Naive thymus-derived CD4-positive, alpha-beta T cell (primary cell): ENCODE measurements at regions not wholly inside any gene's neighbourhood (a gene's known extent, or its start where the extent isn't known, plus 50 kb on each side); places are given as distances from the start of the nearest gene placed in this dataset.

Experiments
- ATAC-seq: fragments of 150-1000 bp; cut with Tn5 transposase; 2 replicates; pipeline ENCODE4 v1.10.0; 2021; ENCODE audit warnings: mild to moderate bottlenecking, moderate library complexity
- CTCF ChIA-PET: fragments of 350-600 bp; sonication (Branson Sonifier 250); formaldehyde crosslinking; loops from one replicate; lab custom pipeline; 2021; ENCODE audit warnings: antibody characterized with exemption; lab: Charles Lee
- POLR2A ChIA-PET: fragments of 350-600 bp; sonication (Branson Sonifier 250); formaldehyde crosslinking; loops from one replicate; lab custom pipeline; 2021; ENCODE audit warnings: antibody characterized with exemption, inconsistent platforms; lab: Charles Lee
- DNase-seq, 9 donors: peaks; one replicate each; pipeline versions ENCODE4 v3.0.0 to v3.0.0-alpha.2; 2020 to 2022; ENCODE audit warnings: mixed read lengths in 1 of 9
- H3K27ac ChIP-seq: one replicate; pipeline ENCODE4 v1.7.0; 2013; ENCODE audit warnings: mild to moderate bottlenecking, low read depth, low read length, moderate library complexity
- H3K27me3 ChIP-seq, 2 donors: one replicate each; pipeline ENCODE4 v1.7.0; 2013; ENCODE audit warnings: low read length in 2 of 2, mild to moderate bottlenecking in 2 of 2, moderate library complexity in 2 of 2; ENCODE audit not compliant: control insufficient read depth in 2 of 2, insufficient read depth in 2 of 2
- H3K36me3 ChIP-seq, 3 experiments: 1 replicate in 2 of 3; 2 replicates in 1 of 3; pipeline ENCODE4 v1.7.0; 2013; ENCODE audit warnings: low read length in 3 of 3, mild to moderate bottlenecking in 3 of 3, moderate library complexity in 1 of 3; ENCODE audit not compliant: insufficient read depth in 3 of 3, control insufficient read depth in 2 of 3
- H3K4me1 ChIP-seq, 2 donors: one replicate each; pipeline ENCODE4 v1.7.0; 2013; ENCODE audit warnings: low read length in 2 of 2, mild to moderate bottlenecking in 2 of 2, moderate library complexity in 1 of 2; ENCODE audit not compliant: control insufficient read depth in 2 of 2, insufficient read depth in 2 of 2
- H3K4me3 ChIP-seq: 2 replicates; pipeline ENCODE4 v1.7.0; 2013; ENCODE audit warnings: mild to moderate bottlenecking, low read length
- H3K9me3 ChIP-seq, 3 experiments: 1 replicate in 2 of 3; 2 replicates in 1 of 3; pipeline ENCODE4 v1.7.0; 2013; ENCODE audit warnings: low read length in 3 of 3; ENCODE audit not compliant: control insufficient read depth in 2 of 3
- H3K27ac Mint-ChIP-seq, 9 donors: one replicate each; pipeline ENCODE4 v1.8.0; 2020 to 2022; ENCODE audit warnings: mixed read lengths in 9 of 9, mild to moderate bottlenecking in 8 of 9, moderate library complexity in 5 of 9, inconsistent platforms in 2 of 9
- H3K27me3 Mint-ChIP-seq, 5 donors: one replicate each; pipeline ENCODE4 v1.8.0; 2021 to 2022; ENCODE audit warnings: mixed read lengths in 5 of 5, mild to moderate bottlenecking in 1 of 5
- H3K36me3 Mint-ChIP-seq, 5 donors: one replicate each; pipeline ENCODE4 v1.8.0; 2020 to 2022; ENCODE audit warnings: mixed read lengths in 5 of 5, mild to moderate bottlenecking in 3 of 5, inconsistent platforms in 1 of 5
- H3K4me1 Mint-ChIP-seq, 7 donors: one replicate each; pipeline ENCODE4 v1.8.0; 2020 to 2022; ENCODE audit warnings: mixed read lengths in 7 of 7, mild to moderate bottlenecking in 3 of 7, inconsistent platforms in 1 of 7
- H3K4me3 Mint-ChIP-seq, 10 donors: one replicate each; pipeline ENCODE4 v1.8.0; 2020 to 2022; ENCODE audit warnings: mild to moderate bottlenecking in 10 of 10, mixed read lengths in 10 of 10, moderate library complexity in 6 of 10, inconsistent platforms in 2 of 10
- H3K9me3 Mint-ChIP-seq, 11 donors: one replicate each; pipeline ENCODE4 v1.8.0; 2020 to 2022; ENCODE audit warnings: mixed read lengths in 11 of 11, mild to moderate bottlenecking in 4 of 11, inconsistent platforms in 1 of 11, moderate library complexity in 1 of 11
- intact Hi-C, 2 donors: fragments of 100-400 bp; cut with micrococcal nuclease; formaldehyde crosslinking; loops; one replicate each; pipeline ENCODE4 v1.15.1; 2023

DNA sequence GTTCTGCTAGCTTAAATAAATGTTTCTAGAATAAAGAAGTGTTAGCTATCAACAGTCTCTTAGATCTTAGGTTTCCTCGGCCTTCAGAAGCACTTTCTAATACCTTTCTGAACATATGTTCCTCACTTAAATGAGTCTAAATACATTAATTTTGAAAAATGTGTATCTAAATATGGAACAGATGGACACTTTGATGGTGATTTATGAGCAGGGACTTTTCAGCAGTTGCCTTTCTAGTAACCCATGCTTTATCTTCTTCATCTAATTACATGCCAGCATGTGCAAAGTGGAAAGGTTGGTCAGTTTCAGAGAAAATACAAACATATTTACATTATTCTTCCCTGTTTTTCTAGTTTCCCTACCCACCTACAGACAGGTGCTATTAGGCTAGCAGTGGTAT is 797.0 kb upstream of the CHAC2 start:
- H3K27me3 Mint-ChIP-seq = no peaks in the 10 kb centered on the region
- ATAC-seq (no peak), DNase-seq (no peak)
- H3K9me3 Mint-ChIP-seq = peaks cover 0 to 4% (median 0%) of the 10 kb centered on the region in 11 donors
- H3K4me3 ChIP-seq = no peak overlapping the region
- no peak overlapping the region for H3K27ac Mint-ChIP-seq
- H3K9me3 ChIP-seq = no peaks in the 10 kb centered on the region
- intact Hi-C loops = no loop called here
- no peaks in the 10 kb centered on the region for H3K27me3 ChIP-seq
- H3K4me3 Mint-ChIP-seq = no peak overlapping the region
- H3K4me1 Mint-ChIP-seq = no peaks in the 10 kb centered on the region
- H3K36me3 Mint-ChIP-seq = no peaks in the 10 kb centered on the region
- no peaks in the 10 kb centered on the region for H3K36me3 ChIP-seq
- no peaks in the 10 kb centered on the region for H3K4me1 ChIP-seq
- POLR2A ChIA-PET = no interaction called here
- CTCF ChIA-PET = no interaction called here
- no peak overlapping the region for H3K27ac ChIP-seq

DNA sequence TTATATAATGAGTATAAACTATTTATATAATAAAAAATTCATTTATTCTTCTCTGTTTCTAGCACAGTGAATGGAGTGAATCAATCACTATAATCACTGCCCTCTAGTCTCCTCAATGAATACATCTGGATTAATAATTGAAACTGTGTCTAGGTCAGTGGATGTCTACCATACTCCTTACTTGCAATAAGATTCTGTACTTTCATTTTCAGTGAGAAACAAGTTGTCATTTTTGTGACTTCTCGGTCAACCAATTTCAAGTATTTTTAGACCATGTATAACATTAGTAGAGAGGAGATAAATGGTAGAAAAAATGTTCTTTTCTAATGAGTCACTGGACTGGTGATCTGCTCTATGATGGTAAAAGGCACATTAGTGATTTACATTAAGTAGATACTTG is 799.6 kb upstream of the CHAC2 start:
- CTCF ChIA-PET = no interaction called here
- no peaks in the 10 kb centered on the region for H3K27me3 ChIP-seq
- POLR2A ChIA-PET = no interaction called here
- Mint-ChIP-seq H3K4me1 (no peaks in the 10 kb centered on the region), H3K9me3 (peaks cover 0 to 4% (median 0%) of the 10 kb centered on the region in 11 donors), H3K27ac (no peak overlapping the region), H3K4me3 (no peak overlapping the region), H3K36me3 (no peaks in the 10 kb centered on the region), H3K27me3 (no peaks in the 10 kb centered on the region)
- intact Hi-C loops = no loop called here
- no peak for DNase-seq
- no peak for ATAC-seq
- H3K4me1 ChIP-seq = no peaks in the 10 kb centered on the region
- H3K9me3 ChIP-seq = no peaks in the 10 kb centered on the region
- H3K27ac ChIP-seq = no peak overlapping the region
- H3K4me3 ChIP-seq = no peak overlapping the region
- H3K36me3 ChIP-seq = no peaks in the 10 kb centered on the region

DNA sequence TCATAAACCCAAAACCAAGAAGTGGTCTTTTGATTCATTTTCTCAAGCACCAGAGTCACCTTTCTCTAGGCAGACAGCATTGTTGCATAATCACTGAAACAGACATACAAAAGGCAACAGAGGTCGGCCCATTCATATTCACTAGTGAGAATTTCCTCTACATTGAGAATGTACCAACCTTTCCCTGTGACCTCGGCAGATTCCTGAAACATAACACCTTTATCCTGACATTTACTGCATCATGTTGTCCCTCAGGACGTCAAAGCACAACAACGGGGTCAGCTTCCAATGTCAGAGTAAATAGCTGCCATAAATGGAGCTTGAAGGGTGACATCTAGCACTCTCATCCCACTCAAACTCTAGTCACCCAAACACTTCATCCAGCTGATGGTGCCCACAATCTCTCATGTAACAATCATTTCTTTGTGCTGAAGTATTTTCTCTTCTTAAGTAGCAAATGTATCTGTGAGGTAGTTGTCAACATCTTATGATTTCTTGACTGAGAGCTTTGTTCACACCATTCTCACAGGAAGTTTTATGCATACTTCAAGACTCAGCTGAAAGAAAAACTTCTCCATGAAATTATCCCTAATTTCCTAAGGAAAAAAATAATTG is 802.6 kb upstream of the CHAC2 start:
- H3K27me3 ChIP-seq = no peaks in the 10 kb centered on the region
- ATAC-seq (no peak), DNase-seq (no peak)
- H3K27ac Mint-ChIP-seq = no peak overlapping the region
- no peaks in the 10 kb centered on the region for H3K36me3 ChIP-seq
- H3K4me3 ChIP-seq = no peak overlapping the region
- H3K4me1 ChIP-seq = no peaks in the 10 kb centered on the region
- ChIA-PET CTCF (no interaction called here), POLR2A (no interaction called here)
- H3K27me3 Mint-ChIP-seq = no peaks in the 10 kb centered on the region
- no peaks in the 10 kb centered on the region for H3K9me3 ChIP-seq
- peaks cover 0 to 15% (median 0%) of the 10 kb centered on the region in 11 donors for H3K9me3 Mint-ChIP-seq
- no peaks in the 10 kb centered on the region for H3K36me3 Mint-ChIP-seq
- intact Hi-C loops = no loop called here
- H3K27ac ChIP-seq = no peak overlapping the region
- H3K4me1 Mint-ChIP-seq = no peaks in the 10 kb centered on the region
- no peak overlapping the region for H3K4me3 Mint-ChIP-seq

DNA sequence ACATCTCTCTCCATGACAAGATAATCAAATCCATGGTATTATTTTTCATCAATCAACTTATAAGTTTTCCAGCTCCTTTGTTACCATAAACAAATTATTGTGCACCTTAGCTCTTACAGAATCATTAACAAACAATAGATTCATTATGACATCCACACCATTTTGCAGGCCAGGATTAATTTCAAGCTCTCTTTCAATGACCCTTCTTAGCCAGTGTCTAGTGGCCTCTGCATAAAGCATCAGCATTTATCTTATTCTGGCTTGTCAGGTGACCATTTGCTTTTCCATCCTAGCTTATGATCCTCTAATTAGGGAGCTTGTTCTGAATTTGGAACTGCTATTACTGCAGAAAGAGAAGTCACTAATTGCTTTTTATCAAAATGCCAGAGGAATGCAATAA is 806.2 kb upstream of the CHAC2 start:
- CTCF ChIA-PET = no interaction called here
- H3K4me3 Mint-ChIP-seq = no peak overlapping the region
- H3K9me3 Mint-ChIP-seq = peaks cover 0 to 19% (median 2%) of the 10 kb centered on the region in 11 donors
- peaks cover 0 to 5% (median 0%) of the 10 kb centered on the region in 5 donors for H3K27me3 Mint-ChIP-seq
- Histone ChIP-seq H3K27me3 (no peaks in the 10 kb centered on the region), H3K4me3 (no peak overlapping the region), H3K4me1 (no peaks in the 10 kb centered on the region), H3K36me3 (no peaks in the 10 kb centered on the region), H3K27ac (no peak overlapping the region), H3K9me3 (no peaks in the 10 kb centered on the region)
- no peak for DNase-seq
- no peak for ATAC-seq
- no peaks in the 10 kb centered on the region for H3K4me1 Mint-ChIP-seq
- no peaks in the 10 kb centered on the region for H3K36me3 Mint-ChIP-seq
- H3K27ac Mint-ChIP-seq = no peak overlapping the region
- POLR2A ChIA-PET = interaction anchor here (0.6 kb wide), 1 partner anchor 131 kb away, joined by 3 read pairs; no protein-coding TSS in a partner anchor
- intact Hi-C loops = no loop called here

DNA sequence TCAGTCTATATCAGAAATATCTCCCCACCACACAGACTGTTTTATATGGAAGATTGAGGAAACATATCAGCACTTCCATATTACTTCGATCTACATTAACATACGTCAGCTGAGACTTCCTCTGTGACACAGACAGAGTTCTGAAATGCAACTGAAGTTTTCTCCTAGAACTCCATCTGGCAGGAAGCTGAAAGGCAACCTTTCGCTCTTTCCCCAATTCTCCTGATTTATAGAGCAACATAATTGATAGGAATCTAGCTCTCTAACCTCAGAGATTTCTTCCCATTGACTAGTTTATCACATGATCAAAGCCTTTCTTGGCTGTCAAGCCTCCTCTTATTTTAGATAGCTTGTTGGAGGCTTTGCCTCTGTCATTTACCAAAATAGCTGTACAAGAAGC is 806.7 kb upstream of the CHAC2 start:
- intact Hi-C loops = no loop called here
- CTCF ChIA-PET = no interaction called here
- no peaks in the 10 kb centered on the region for H3K9me3 ChIP-seq
- H3K27me3 Mint-ChIP-seq = peaks cover 0 to 5% (median 0%) of the 10 kb centered on the region in 5 donors
- no peaks in the 10 kb centered on the region for H3K4me1 Mint-ChIP-seq
- no peak overlapping the region for H3K4me3 Mint-ChIP-seq
- ATAC-seq (no peak), DNase-seq (no peak)
- POLR2A ChIA-PET = no interaction called here
- H3K27ac Mint-ChIP-seq = no peak overlapping the region
- H3K27me3 ChIP-seq = no peaks in the 10 kb centered on the region
- H3K36me3 ChIP-seq = no peaks in the 10 kb centered on the region
- no peak overlapping the region for H3K4me3 ChIP-seq
- no peaks in the 10 kb centered on the region for H3K4me1 ChIP-seq
- H3K36me3 Mint-ChIP-seq = no peaks in the 10 kb centered on the region
- no peak overlapping the region for H3K27ac ChIP-seq
- H3K9me3 Mint-ChIP-seq = peaks cover 0 to 19% (median 4%) of the 10 kb centered on the region in 11 donors

DNA sequence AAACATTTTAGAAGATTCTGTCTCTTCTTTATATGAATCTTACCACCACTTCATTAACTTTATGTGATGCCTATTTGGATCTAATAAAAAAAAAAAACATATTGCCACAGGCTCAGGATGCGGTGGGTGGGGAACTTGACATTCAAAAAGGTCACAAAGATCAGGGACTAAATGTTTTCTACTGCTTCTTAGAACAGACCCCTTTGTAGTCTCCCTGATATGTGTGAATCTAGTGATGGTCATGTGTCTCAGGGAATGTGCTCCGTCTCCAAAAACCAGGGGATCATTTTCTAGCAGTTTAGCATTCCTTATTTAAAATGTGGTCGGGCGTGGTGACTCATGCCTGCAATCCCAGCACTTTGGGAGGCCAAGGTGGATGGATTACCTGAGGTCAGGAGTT is 807.8 kb upstream of the CHAC2 start:
- Mint-ChIP-seq H3K36me3 (no peaks in the 10 kb centered on the region), H3K4me1 (no peaks in the 10 kb centered on the region), H3K4me3 (no peak overlapping the region), H3K27me3 (peaks cover 0 to 5% (median 0%) of the 10 kb centered on the region in 5 donors), H3K27ac (no peak overlapping the region), H3K9me3 (peaks cover 0 to 19% (median 3%) of the 10 kb centered on the region in 11 donors)
- ChIA-PET POLR2A (no interaction called here), CTCF (no interaction called here)
- H3K4me3 ChIP-seq = no peak overlapping the region
- H3K4me1 ChIP-seq = no peaks in the 10 kb centered on the region
- no peaks in the 10 kb centered on the region for H3K9me3 ChIP-seq
- DNase-seq (no peak), ATAC-seq (no peak)
- no peaks in the 10 kb centered on the region for H3K27me3 ChIP-seq
- intact Hi-C loops = no loop called here
- no peaks in the 10 kb centered on the region for H3K36me3 ChIP-seq
- H3K27ac ChIP-seq = no peak overlapping the region

DNA sequence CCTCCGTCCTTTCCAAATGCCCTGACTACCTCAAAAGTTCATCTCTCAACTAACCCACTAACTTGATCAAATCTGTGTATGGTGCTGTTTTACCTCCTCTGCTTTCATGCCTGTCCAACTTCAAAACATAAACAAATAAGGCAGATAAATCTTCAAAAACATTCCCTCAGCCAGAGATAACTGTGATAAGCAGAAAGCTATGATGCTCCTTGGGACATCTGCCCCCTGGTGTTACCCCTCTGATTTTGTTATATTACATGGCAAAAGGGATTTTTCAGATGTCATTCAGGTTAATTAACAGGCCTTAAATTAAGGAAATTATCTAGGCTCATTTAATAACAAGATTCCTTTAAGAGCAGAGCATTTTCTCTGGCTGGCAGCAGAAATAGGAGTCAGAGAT is 810.8 kb upstream of the CHAC2 start:
- no peaks in the 10 kb centered on the region for H3K36me3 Mint-ChIP-seq

More for the DNA sequence above, 810.8 kb upstream of the CHAC2 start:
- no peak for DNase-seq
- no peaks in the 10 kb centered on the region for H3K9me3 ChIP-seq
- no peak overlapping the region for H3K4me3 Mint-ChIP-seq
- H3K27me3 Mint-ChIP-seq = peaks cover 0 to 5% (median 0%) of the 10 kb centered on the region in 5 donors
- intact Hi-C loops = no loop called here
- H3K27ac ChIP-seq = no peak overlapping the region
- H3K27me3 ChIP-seq = no peaks in the 10 kb centered on the region
- POLR2A ChIA-PET = no interaction called here
- no peaks in the 10 kb centered on the region for H3K4me1 Mint-ChIP-seq
- no peak overlapping the region for H3K4me3 ChIP-seq
- no peak overlapping the region for H3K27ac Mint-ChIP-seq
- CTCF ChIA-PET = no interaction called here
- no peak for ATAC-seq
- peaks cover 0 to 8% (median 2%) of the 10 kb centered on the region in 11 donors for H3K9me3 Mint-ChIP-seq
- no peaks in the 10 kb centered on the region for H3K4me1 ChIP-seq
- H3K36me3 ChIP-seq = no peaks in the 10 kb centered on the region
